HEK293 (cell line): ENCODE measurements at regions not wholly inside any gene's neighbourhood (a gene's known extent, or its start where the extent isn't known, plus 50 kb on each side); places are given as distances from the start of the nearest gene placed in this dataset.
"Not testable (repeated sequence)": the region's sequence is repeated elsewhere in the genome, so short reads cannot be mapped to it uniquely, and the experiment has no call there.

Source experiments
- ZNF19 ChIP-seq: fragments of 450-650 bp; formaldehyde crosslinking; IDR thresholded peaks from 2 replicates; pipeline ENCODE4; 2016; ENCODE audit warnings: missing biosample characterization, missing genetic modification characterization, low read depth
- ZNF624 ChIP-seq: fragments of 450-650 bp; formaldehyde crosslinking; IDR thresholded peaks from 2 replicates; pipeline ENCODE4 v1.5.1; 2017; ENCODE audit warnings: missing biosample characterization, missing genetic modification characterization

DNA sequence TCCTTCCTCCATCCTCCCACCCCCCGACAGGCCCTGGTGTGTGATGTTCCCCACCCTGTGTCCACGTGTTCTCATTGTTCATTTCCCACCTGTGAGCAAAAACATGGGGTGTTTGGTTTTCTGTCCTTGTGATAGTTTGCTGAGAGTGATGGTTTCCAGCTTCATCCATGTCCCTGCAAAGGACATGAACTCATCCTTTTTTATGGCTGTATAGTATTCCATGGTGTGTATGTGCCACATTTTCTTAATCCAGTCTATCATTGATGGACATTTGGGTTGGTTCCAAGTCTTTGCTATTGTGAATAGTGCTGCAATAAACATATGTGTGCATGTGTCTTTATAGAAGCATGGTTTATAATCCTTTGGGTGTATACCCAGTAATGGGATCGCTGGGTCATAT lies 587.6 kb downstream of the EDEM1 start:
- not testable (repeated sequence) for TF ChIP-seq ZNF19 (tag by site-specific recombination); ZNF624
